DOHH2 (cell line): ENCODE measurements at regions not wholly inside any gene's neighbourhood (a gene's known extent, or its start where the extent isn't known, plus 50 kb on each side); places are given as distances from the start of the nearest gene placed in this dataset.

ENCODE experiments used
- CTCF ChIP-seq: fragments of 200-600 bp; sonication (generic); IDR thresholded peaks from one replicate; pipeline ENCODE4 v1.5.1; 2014; ENCODE audit warnings: antibody characterized with exemption, mild to moderate bottlenecking, low read depth, low read length; ENCODE audit not compliant: poor library complexity, severe bottlenecking
- EZH2phosphoT487 ChIP-seq: fragments of 200-600 bp; sonication (generic); IDR thresholded peaks from 2 replicates; pipeline ENCODE4 v1.6.1; 2017; ENCODE audit warnings: borderline replicate concordance, mild to moderate bottlenecking, antibody characterized with exemption, low read length, moderate library complexity, mixed read lengths

- TF ChIP-seq EZH2phosphoT487 (no peak), CTCF (no peak)
These were observed 112.0 kb upstream of the RMDN2 start for GRCh38 chr2:37812941-37813730.
